ENCODE measurements at regions not wholly inside any gene's neighbourhood (a gene's known extent, or its start where the extent isn't known, plus 50 kb on each side); places are given as distances from the start of the nearest gene placed in this dataset.

- DNase-seq = no peak
These were observed 419.8 kb upstream of the THBS1 start for GRCh38 chr15:39161096-39161495.

GRCh38 chr15:39165020-39165706 is 415.7 kb upstream of the THBS1 start:
- DNase-seq = no peak

GRCh38 chr15:39167164-39168058 is 413.5 kb upstream of the THBS1 start:
- no peak for DNase-seq

- DNase-seq = peak; percentile 42
These were observed 408.9 kb upstream of the THBS1 start for GRCh38 chr15:39171944-39172368.

GRCh38 chr15:39172380-39173281 is 408.2 kb upstream of the THBS1 start:
- no peak for DNase-seq

- no peak for DNase-seq
These were observed 407.5 kb upstream of the THBS1 start for GRCh38 chr15:39173426-39173825.

GRCh38 chr15:39174332-39174731 is 406.5 kb upstream of the THBS1 start:
- no peak for DNase-seq

GRCh38 chr15:39176030-39176429 is 404.8 kb upstream of the THBS1 start:
- DNase-seq = no peak

GRCh38 chr15:39177561-39177960 is 403.3 kb upstream of the THBS1 start:
- DNase-seq = no peak

GRCh38 chr15:39180030-39180429 is 400.8 kb upstream of the THBS1 start:
- no peak for DNase-seq

GRCh38 chr15:39180483-39180933 is 400.4 kb upstream of the THBS1 start:
- DNase-seq = no peak

GRCh38 chr15:39181056-39181747 is 399.7 kb upstream of the THBS1 start:
- DNase-seq = no peak

GRCh38 chr15:39181940-39182339 is 398.9 kb upstream of the THBS1 start:
- no peak for DNase-seq

GRCh38 chr15:39183164-39183881 is 397.6 kb upstream of the THBS1 start:
- DNase-seq = no peak

- no peak for DNase-seq
These were observed 396.0 kb upstream of the THBS1 start for GRCh38 chr15:39184701-39185390.

GRCh38 chr15:39188314-39188713 is 392.6 kb upstream of the THBS1 start:
- DNase-seq = no peak

- DNase-seq = no peak
These were observed 391.9 kb upstream of the THBS1 start for GRCh38 chr15:39188930-39189329.

GRCh38 chr15:39191871-39192291 is 389.0 kb upstream of the THBS1 start:
- no peak for DNase-seq

GRCh38 chr15:39192351-39192750 is 388.5 kb upstream of the THBS1 start:
- no peak for DNase-seq

- no peak for DNase-seq
These were observed 387.8 kb upstream of the THBS1 start for GRCh38 chr15:39192979-39193560.

- no peak for DNase-seq
These were observed 387.3 kb upstream of the THBS1 start for GRCh38 chr15:39193611-39194010.
